ENCODE measurements at regions not wholly inside any gene's neighbourhood (a gene's known extent, or its start where the extent isn't known, plus 50 kb on each side); places are given as distances from the start of the nearest gene placed in this dataset.

DNA sequence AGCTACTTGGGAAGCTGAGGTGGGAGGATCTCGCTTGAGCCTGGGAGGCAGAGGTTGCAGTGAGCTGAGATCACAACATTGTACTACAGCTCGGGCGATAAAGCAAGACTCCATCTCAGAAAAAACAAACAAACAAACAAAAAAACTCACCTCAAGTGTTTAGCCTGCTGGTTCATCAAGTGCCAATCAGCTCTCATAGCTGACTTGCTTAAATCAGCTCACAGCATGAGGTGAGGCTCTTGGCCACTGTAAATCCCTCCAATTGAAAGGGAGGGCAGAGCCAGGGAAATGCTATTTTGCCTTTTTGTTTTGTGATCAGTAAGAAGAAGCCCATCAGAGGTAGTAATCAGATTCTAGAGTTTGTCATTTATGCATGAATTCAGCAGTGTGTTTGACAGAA, 112.3 kb downstream of the RAB11FIP2 start:
- no peak for DNase-seq

DNA sequence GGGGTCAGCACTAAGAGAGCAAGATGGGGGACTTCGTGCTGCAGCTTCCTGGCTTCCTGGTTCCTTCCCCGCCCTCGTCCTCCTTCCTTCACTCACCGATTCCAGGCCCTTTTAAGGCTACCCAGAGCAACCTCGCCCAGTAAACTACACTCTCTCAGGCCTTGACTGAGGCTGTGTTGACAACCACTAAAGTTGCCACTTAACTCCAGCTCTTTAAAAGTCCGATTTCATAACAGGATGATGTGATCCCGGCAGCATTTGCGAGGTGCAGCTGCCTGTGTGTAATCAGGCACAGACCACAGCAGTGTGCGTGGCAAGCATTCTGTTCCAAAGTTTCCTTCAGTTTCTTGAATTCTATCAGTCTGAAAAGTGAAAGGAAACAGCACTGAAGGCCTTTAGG, 110.6 kb downstream of the RAB11FIP2 start:
- DNase-seq: no peak

DNA sequence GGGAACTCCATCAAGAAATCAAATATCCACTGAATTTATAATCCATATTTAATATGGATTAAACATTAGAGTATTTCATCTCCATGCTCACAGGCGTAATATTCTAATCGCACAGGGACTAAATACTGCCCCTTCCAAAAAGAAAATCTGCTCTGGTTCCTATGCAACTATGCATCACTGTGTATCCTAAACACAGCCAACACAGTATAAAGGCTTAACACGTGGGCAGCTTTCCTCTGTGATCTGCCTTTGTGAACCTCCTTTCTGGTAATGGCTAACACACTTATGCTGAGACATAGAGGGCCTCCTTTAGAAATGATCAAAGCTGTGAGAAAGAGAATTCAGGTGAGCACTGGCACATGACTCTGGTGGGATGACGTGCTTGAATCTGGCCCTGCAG, 110.2 kb downstream of the RAB11FIP2 start:
- no peak for DNase-seq

DNA sequence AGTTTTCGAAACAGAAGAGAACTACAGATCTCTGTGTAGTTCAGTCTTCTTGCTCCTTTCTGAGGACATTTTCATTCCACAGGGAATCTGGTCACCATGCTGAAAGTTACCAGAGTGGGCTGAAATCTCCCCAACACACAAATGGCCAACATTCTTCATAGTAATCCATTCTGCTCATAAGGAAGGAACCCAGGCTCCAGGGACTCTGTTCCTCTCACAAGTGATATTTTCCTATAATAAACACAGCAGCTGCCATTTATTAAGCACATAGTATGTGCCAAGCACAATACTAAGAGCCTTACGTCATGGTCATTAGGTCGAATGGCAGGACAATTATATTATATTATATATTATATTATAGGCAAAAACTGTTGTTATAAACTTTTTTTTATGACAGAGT, 109.8 kb downstream of the RAB11FIP2 start:
- DNase-seq: no peak

DNA sequence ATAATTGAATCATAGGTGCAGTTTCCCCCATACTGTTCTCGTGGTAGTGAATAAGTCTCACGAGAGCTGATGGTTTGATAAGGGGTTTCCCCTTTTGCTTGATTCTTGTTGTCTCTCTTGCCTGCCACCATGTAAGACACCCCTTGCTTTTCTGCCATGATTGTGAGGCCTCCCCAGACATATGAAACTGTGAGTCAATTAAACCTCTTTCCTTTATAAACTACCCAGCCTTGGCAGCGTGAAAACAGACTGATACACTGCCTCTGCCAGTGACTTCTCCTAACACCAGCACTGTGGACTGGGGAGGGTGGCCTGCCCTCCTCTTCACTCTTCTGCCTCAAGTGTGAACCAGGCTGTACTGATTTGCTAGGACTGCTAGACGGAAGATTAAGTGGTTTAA, 108.6 kb downstream of the RAB11FIP2 start:
- no peak for DNase-seq

DNA sequence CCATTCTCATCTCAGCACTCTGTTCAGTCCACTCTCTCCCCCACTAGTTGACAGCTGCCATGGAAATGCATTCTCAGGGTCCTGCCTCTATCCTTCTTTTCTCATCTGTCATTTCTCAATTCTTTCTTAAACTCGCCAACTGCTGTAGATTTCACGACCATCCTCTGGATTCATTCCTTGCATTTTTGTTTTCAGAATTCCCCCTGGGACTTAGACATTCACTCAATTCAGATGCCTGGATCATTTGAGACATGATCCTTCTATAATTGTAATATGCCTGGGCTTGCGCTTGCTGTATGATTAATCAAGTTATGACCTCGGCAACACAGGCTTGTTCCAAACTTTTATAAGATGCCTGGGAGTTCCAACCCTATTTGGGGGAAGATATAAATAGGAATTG, 104.5 kb downstream of the RAB11FIP2 start:
- DNase-seq: no peak

DNA sequence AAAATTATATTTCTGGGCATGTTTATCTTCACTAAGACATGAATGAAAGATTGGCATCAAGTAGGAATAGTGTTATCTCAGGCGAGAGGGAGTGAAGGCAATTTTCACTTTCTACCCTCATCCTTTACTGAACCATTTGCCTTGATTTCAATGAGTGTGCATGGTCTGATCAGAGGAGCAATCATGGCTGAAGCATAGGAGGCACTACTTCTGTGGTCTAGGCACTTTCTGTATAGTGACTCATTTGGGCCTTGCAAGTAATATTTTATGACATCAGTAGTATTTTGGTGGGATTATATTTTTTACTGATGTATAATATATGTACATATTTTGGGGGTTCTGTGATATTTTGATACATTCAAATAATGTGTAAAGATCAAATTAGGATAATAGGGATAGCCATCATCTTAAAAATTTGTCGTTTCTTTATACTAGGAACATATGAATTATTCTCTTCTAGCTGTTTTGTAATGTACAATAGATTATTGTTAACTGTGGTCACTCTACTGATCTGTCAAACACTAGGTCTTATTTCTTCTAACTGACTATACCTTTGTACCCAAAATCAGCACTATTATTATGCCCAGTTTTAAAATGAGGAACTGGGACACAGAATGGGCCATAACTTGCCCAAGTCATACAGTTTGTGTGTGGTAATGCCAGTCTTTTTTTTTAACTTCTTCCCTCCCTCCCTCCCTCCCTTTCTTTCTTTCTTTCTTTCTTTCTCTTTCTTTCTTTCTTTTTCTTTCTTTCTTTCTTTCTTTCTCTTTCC, 101.9 kb downstream of the RAB11FIP2 start:
- no peak for DNase-seq

DNA sequence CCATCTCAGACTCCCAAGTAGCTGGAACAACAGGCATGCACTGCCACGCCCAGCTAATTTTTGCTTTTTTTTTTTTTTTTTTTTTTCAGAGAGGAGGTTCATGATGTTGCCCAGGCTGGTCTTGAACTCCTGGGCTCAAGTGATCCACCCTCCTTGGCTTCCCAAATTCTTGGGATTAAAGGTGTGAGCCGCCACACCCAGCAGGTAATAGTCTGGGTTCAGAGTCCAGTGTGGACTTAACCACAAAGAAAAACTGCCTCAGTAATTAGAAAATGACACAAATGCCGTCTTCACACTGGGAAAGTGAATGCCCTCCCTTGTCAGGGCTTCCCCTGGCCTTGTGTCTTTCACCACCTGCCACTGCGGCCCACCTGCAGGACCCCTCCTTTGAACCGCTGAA, 101.1 kb downstream of the RAB11FIP2 start:
- DNase-seq: no peak

DNA sequence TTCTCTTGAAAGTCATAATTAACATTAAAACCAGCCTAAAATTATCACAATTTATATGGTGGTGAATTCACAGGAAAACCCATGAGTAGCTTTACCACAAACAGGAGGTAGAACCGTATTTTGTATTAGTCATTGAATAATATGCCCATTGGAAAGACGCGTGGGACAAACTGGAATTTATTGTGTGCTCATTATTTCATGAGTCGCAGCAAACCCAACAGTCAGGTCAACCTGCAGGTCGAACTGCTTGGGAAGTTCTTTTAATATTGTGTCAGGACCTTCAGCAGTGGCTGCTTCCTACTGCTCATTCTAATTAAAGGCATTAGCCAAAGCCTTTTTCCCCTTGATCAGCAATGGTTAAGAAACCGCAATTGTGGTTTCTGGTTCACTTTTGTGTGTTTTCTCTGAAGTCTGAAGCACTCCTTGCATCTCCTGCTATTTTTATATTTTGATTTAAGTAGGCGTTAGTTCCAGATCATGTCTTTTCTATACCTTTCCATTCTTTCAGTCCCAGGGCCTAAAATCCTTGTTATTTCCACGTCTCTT, 100.1 kb downstream of the RAB11FIP2 start:
- DNase-seq: no peak

DNA sequence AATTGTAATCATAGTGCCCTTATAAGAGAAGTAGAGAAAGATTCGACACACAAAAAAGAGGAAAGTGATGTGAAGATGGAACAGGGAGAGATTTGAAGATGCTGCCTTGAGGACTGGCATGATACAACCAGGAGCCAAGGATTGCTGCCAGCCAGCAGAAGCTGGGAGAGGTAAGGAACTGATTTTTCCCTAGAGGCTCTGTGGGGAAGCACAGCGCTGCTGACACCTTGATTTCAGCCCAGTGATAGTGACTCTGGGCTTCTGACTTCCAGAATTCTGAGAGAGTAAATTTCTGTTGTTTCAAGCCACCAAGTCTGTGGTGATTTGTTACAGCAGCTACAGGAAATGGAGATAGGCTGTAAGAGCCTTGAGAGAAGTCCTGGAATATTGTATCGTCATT, 98.2 kb downstream of the RAB11FIP2 start:
- no peak for DNase-seq

DNA sequence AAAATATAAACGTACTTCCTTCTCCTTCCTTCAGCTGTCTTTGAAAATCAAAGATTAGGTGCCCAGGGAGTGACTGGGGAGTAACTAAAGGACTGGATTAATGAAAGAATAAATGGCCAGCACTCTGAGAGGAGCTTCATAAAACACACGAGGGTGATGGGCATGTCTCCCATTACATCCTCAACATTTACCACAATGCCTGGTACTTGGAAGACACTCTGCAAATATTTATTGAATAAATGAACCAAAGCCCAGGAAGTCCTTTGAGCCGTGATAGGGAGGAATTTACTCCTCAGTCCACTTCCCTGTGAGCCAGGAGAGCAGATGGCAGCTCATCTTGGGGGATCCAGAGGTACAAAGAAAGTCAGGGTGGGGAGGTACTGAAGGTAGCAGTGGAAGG, 96.3 kb downstream of the RAB11FIP2 start:
- DNase-seq: no peak

Measured in T1000 (cell line).